OCI-LY1 (cell line): ENCODE measurements at regions not wholly inside any gene's neighbourhood (a gene's known extent, or its start where the extent isn't known, plus 50 kb on each side); places are given as distances from the start of the nearest gene placed in this dataset.

Experiments
- H2AFZ ChIP-seq: fragments of 200-600 bp; sonication (generic), shearing (Covaris generic); 2 replicates; pipeline ENCODE4 v1.6.0; 2014; ENCODE audit warnings: antibody characterized with exemption, mild to moderate bottlenecking, low read length
- H3F3A ChIP-seq: fragments of 200-600 bp; sonication (generic), shearing (Covaris generic); 2 replicates; pipeline ENCODE4 v1.6.0; 2014; ENCODE audit warnings: mild to moderate bottlenecking, antibody characterized with exemption, low read length, moderate library complexity; ENCODE audit not compliant: insufficient read depth
- H3K27ac ChIP-seq: fragments of 200-600 bp; sonication (generic); 2 replicates; pipeline ENCODE4 v1.5.1; 2014; ENCODE audit warnings: low read length, mixed run types, mild to moderate bottlenecking, low read depth; ENCODE audit not compliant: poor library complexity, severe bottlenecking
- H3K27me3 ChIP-seq: fragments of 200-600 bp; sonication (generic); 2 replicates; pipeline ENCODE4 v1.6.0; 2014; ENCODE audit warnings: antibody characterized with exemption, mild to moderate bottlenecking, low read length, moderate library complexity; ENCODE audit not compliant: insufficient read depth
- H3K36me3 ChIP-seq: fragments of 200-600 bp; sonication (generic); 2 replicates; pipeline ENCODE4 v1.6.1; 2014; ENCODE audit warnings: mild to moderate bottlenecking, antibody characterized with exemption, low read length, moderate library complexity, mixed read lengths; ENCODE audit not compliant: insufficient read depth
- H3K4me1 ChIP-seq: fragments of 200-600 bp; sonication (generic); 2 replicates; pipeline ENCODE4 v1.5.1; 2014; ENCODE audit warnings: mild to moderate bottlenecking, low read length, moderate library complexity; ENCODE audit not compliant: insufficient read depth, severe bottlenecking
- H3K4me2 ChIP-seq: fragments of 200-600 bp; sonication (generic), shearing (Covaris generic); 2 replicates; pipeline ENCODE4 v1.6.1; 2014; ENCODE audit warnings: low read length
- H3K4me3 ChIP-seq: fragments of 200-600 bp; sonication (generic); 2 replicates; pipeline ENCODE4 v1.5.1; 2014; ENCODE audit warnings: low read length, low read depth, mild to moderate bottlenecking, mixed read lengths; ENCODE audit not compliant: poor library complexity, severe bottlenecking
- H3K79me2 ChIP-seq: fragments of 200-600 bp; shearing (Covaris generic); 2 replicates; pipeline ENCODE4 v1.6.1; 2016; ENCODE audit warnings: mixed run types, low read length, mixed read lengths; ENCODE audit not compliant: insufficient read depth
- H3K9ac ChIP-seq: fragments of 200-600 bp; sonication (generic), shearing (Covaris generic); 2 replicates; pipeline ENCODE4 v1.6.1; 2014; ENCODE audit warnings: mild to moderate bottlenecking, low read length, mixed read lengths
- H3K9me2 ChIP-seq: fragments of 200-600 bp; sonication (generic), shearing (Covaris generic); 2 replicates; pipeline ENCODE4 v1.6.1; 2014; ENCODE audit warnings: low read depth, mild to moderate bottlenecking, low read length, mixed read lengths
- H3K9me3 ChIP-seq: fragments of 200-600 bp; shearing (Covaris generic); 2 replicates; pipeline ENCODE4 v1.6.1; 2014; ENCODE audit warnings: low read length, mixed read lengths
- H4K20me1 ChIP-seq: fragments of 200-600 bp; sonication (generic), shearing (Covaris generic); 2 replicates; pipeline ENCODE4 v1.6.0; 2016; ENCODE audit warnings: mild to moderate bottlenecking, low read length; ENCODE audit not compliant: insufficient read depth
- CTCF ChIP-seq: fragments of 200-600 bp; sonication (generic), shearing (Covaris generic); IDR thresholded peaks from 2 replicates; pipeline ENCODE4 v1.5.1; 2017; ENCODE audit warnings: mild to moderate bottlenecking, antibody characterized with exemption, low read length, moderate library complexity, mixed read lengths
- EZH2 ChIP-seq: fragments of 200-600 bp; sonication (generic), shearing (Covaris generic); IDR thresholded peaks from 2 replicates; pipeline ENCODE4 v1.8.0; 2017; ENCODE audit warnings: borderline replicate concordance, mixed run types, mild to moderate bottlenecking, antibody characterized with exemption, low read length, moderate library complexity, mixed read lengths

GRCh38 chr3:194836661-194837060, 151.0 kb downstream of the FAM43A start:
- Histone ChIP-seq H3K4me1 (no peaks in the 10 kb centered on the region), H2AFZ (no peak overlapping the region), H3K79me2 (no peaks in the 10 kb centered on the region), H3K4me3 (no peak overlapping the region), H3F3A (no peaks in the 10 kb centered on the region), H3K9ac (no peak overlapping the region), H3K27me3 (peaks cover 4% of the 10 kb centered on the region; the same call in 1 of the 2 replicates), H3K9me2 (no peaks in the 10 kb centered on the region), H3K4me2 (no peak overlapping the region), H3K36me3 (no peaks in the 10 kb centered on the region), H3K9me3 (no peaks in the 10 kb centered on the region), H4K20me1 (no peaks in the 10 kb centered on the region), H3K27ac (no peak overlapping the region)
- TF ChIP-seq EZH2 (no peak), CTCF (no peak)

- Histone ChIP-seq H4K20me1 (no peaks in the 10 kb centered on the region), H3K27ac (no peak overlapping the region), H3K9ac (no peak overlapping the region), H2AFZ (no peak overlapping the region), H3F3A (no peaks in the 10 kb centered on the region), H3K79me2 (no peaks in the 10 kb centered on the region), H3K9me3 (no peaks in the 10 kb centered on the region), H3K36me3 (no peaks in the 10 kb centered on the region), H3K4me2 (no peak overlapping the region), H3K27me3 (peaks cover 4% of the 10 kb centered on the region; the same call in 1 of the 2 replicates), H3K4me3 (no peak overlapping the region), H3K4me1 (no peaks in the 10 kb centered on the region), H3K9me2 (no peaks in the 10 kb centered on the region)
- no peak for TF ChIP-seq CTCF
- TF ChIP-seq EZH2, result no peak
These were observed 151.9 kb downstream of the FAM43A start for GRCh38 chr3:194837457-194838127.

GRCh38 chr3:194838236-194838635, 152.6 kb downstream of the FAM43A start:
- Histone ChIP-seq H3F3A (no peaks in the 10 kb centered on the region), H3K9ac (no peak overlapping the region), H3K4me3 (no peak overlapping the region), H3K9me2 (no peaks in the 10 kb centered on the region), H3K9me3 (no peaks in the 10 kb centered on the region), H3K27ac (no peak overlapping the region), H3K4me1 (no peaks in the 10 kb centered on the region), H3K36me3 (no peaks in the 10 kb centered on the region), H3K4me2 (no peak overlapping the region), H3K79me2 (no peaks in the 10 kb centered on the region), H4K20me1 (no peaks in the 10 kb centered on the region), H3K27me3 (peaks cover 4% of the 10 kb centered on the region; the same call in 1 of the 2 replicates), H2AFZ (no peak overlapping the region)
- no peak for TF ChIP-seq EZH2
- TF ChIP-seq CTCF, result no peak
